ENCODE measurements at regions not wholly inside any gene's neighbourhood (a gene's known extent, or its start where the extent isn't known, plus 50 kb on each side); places are given as distances from the start of the nearest gene placed in this dataset.
"Not testable (repeated sequence)": the region's sequence is repeated elsewhere in the genome, so short reads cannot be mapped to it uniquely, and the experiment has no call there.

DNA sequence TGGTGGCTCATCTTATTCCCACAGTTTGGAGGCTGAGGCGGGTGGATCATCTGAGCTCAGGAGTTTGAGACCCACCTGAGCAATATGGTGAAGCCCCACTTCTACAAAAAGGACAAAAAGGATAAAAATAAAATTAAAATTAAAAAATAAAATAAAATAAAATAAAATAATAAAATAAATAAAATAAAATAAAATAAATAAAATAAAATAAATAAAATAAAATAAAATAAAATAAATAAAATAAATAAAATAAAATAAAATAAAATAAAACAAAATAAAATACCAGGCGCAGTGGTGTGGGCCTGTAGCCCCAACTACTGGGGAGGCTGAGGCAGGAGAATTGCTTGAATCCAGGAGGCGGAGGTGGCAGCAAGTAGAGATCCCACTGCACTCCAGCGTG lies 1307.3 kb downstream of the PCDH9 start:
- not testable (repeated sequence) for TF ChIP-seq CTCF, POLR2A (IDR thresholded peaks at IDR 0.05)
